Colonic mucosa (tissue), 4 donors: ENCODE measurements at regions not wholly inside any gene's neighbourhood (a gene's known extent, or its start where the extent isn't known, plus 50 kb on each side); places are given as distances from the start of the nearest gene placed in this dataset.

ENCODE experiments used
- DNase-seq: peaks from one replicate; pipeline ENCODE4 v3.0.0-alpha.2; 2020
- H3K27ac ChIP-seq: fragments of 200-600 bp; one replicate; pipeline ENCODE4 v1.8.0; 2021
- H3K27me3 ChIP-seq: fragments of 200-600 bp; one replicate; pipeline ENCODE4 v1.8.0; 2021
- H3K36me3 ChIP-seq: fragments of 200-600 bp; one replicate; pipeline ENCODE4 v1.8.0; 2021
- H3K4me1 ChIP-seq: fragments of 200-600 bp; one replicate; pipeline ENCODE4 v1.8.0; 2021; ENCODE audit warnings: mild to moderate bottlenecking
- H3K4me3 ChIP-seq: fragments of 200-600 bp; one replicate; pipeline ENCODE4 v1.8.0; 2021
- H3K9ac ChIP-seq, 2 donors: one replicate each; pipeline ENCODE4 v1.7.0; 2013; ENCODE audit warnings: control low read depth in 2 of 2, low read depth in 2 of 2, low read length in 2 of 2
- H3K9me3 ChIP-seq: fragments of 200-600 bp; one replicate; pipeline ENCODE4 v1.8.0; 2021
- intact Hi-C: fragments of 100-400 bp; cut with DNase I; formaldehyde crosslinking; loops from one replicate; pipeline ENCODE4 v1.14.1; 2022
- TF ChIP-seq, protein P1 (sequence below): fragments of 200-600 bp; IDR thresholded peaks from one replicate; pipeline ENCODE4 v1.8.0; 2022; ENCODE audit warnings: antibody characterized with exemption, mild to moderate bottlenecking
- donor health status: healthy.
- donor health status: DM: no; HTN: no; CAD: no.
- donor health status: DM: no; HTN: no; CAD: no.

DNA sequence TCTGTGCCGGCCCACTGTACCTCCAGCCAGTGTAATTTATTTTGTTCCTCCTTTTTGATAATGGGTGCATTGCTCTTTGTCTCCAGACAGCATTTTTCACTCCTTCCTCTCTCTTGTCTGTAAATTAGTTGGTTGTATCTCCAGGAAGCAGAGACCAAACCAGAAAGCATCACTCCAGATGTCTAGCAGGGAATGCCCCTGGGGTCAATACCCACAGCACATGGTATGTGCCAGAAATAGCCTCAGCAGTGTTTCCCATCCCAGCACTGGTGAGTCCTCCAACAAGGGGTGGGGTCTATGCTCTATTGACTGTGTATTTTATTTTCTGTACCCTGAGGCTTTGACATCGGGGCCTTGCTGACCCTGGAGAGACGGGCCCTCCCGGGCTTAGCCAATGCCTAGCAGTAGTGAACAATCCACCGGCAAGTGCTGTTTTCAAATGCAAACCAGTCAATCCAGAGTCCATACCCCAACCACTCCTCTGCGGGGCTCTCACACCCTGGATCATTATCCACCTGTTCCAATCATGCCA is 50.2 kb upstream of the FZD10 start:
- H3K27me3 ChIP-seq = no peaks in the 10 kb centered on the region
- intact Hi-C loops = no loop called here
- no peak overlapping the region for H3K27ac ChIP-seq

More for the DNA sequence above, 50.2 kb upstream of the FZD10 start:
- Histone ChIP-seq H3K36me3 (no peaks in the 10 kb centered on the region), H3K4me3 (no peak overlapping the region), H3K9me3 (no peaks in the 10 kb centered on the region), H3K4me1 (no peaks in the 10 kb centered on the region), H3K9ac (no peak overlapping the region)
- TF ChIP-seq, protein P1, sequence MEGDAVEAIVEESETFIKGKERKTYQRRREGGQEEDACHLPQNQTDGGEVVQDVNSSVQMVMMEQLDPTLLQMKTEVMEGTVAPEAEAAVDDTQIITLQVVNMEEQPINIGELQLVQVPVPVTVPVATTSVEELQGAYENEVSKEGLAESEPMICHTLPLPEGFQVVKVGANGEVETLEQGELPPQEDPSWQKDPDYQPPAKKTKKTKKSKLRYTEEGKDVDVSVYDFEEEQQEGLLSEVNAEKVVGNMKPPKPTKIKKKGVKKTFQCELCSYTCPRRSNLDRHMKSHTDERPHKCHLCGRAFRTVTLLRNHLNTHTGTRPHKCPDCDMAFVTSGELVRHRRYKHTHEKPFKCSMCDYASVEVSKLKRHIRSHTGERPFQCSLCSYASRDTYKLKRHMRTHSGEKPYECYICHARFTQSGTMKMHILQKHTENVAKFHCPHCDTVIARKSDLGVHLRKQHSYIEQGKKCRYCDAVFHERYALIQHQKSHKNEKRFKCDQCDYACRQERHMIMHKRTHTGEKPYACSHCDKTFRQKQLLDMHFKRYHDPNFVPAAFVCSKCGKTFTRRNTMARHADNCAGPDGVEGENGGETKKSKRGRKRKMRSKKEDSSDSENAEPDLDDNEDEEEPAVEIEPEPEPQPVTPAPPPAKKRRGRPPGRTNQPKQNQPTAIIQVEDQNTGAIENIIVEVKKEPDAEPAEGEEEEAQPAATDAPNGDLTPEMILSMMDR = no peak
- no peak for DNase-seq
